Keratinocyte (primary cell): ENCODE measurements at regions not wholly inside any gene's neighbourhood (a gene's known extent, or its start where the extent isn't known, plus 50 kb on each side); places are given as distances from the start of the nearest gene placed in this dataset.

Source experiments
- DNase-seq: peaks from one replicate; pipeline ENCODE4 v3.0.0-alpha.2; 2011; ENCODE audit warnings: low read depth, missing footprints, low spot score
- FAIRE-seq: peaks from 2 replicates; lab custom pipeline; 2011; peaks lifted over from hg19 to GRCh38; lab: Jason Lieb, UNC
- H2AFZ ChIP-seq: 2 replicates; pipeline ENCODE4 v1.6.0; 2012; ENCODE audit warnings: low read length, control low read depth, inconsistent platforms; ENCODE audit not compliant: control insufficient read depth
- H3K27ac ChIP-seq: 2 replicates; pipeline ENCODE4 v1.5.1; 2011; ENCODE audit warnings: low read length; ENCODE audit not compliant: control insufficient read depth, insufficient read depth
- H3K27me3 ChIP-seq: 3 replicates; pipeline ENCODE4 v1.6.0; 2011; ENCODE audit warnings: low read length; ENCODE audit not compliant: control insufficient read depth, insufficient read depth; ENCODE audit errors: extremely low read depth
- H3K36me3 ChIP-seq, 2 experiments: 2 replicates in 1 of 2; 3 replicates in 1 of 2; pipeline ENCODE4 v1.5.1; 2011; ENCODE audit warnings: low read length in 2 of 2, mild to moderate bottlenecking in 1 of 2; ENCODE audit not compliant: control insufficient read depth in 2 of 2, insufficient read depth in 2 of 2; ENCODE audit errors: extremely low read depth in 1 of 2
- H3K4me1 ChIP-seq: 3 replicates; pipeline ENCODE4 v1.5.1; 2011; ENCODE audit warnings: low read length; ENCODE audit not compliant: control insufficient read depth, insufficient read depth; ENCODE audit errors: extremely low read depth
- H3K4me2 ChIP-seq: 3 replicates; pipeline ENCODE4 v1.6.0; 2011; ENCODE audit warnings: low read depth, low read length; ENCODE audit not compliant: control insufficient read depth, insufficient read depth; ENCODE audit errors: extremely low read depth
- H3K4me3 ChIP-seq, 3 experiments: fragments of 200-600 bp in 1 of 3; sonication (generic) in 1 of 3; 2 replicates in 2 of 3; 3 replicates in 1 of 3; pipeline ENCODE4 v1.5.1; 2011 to 2016; ENCODE audit warnings: low read length in 3 of 3, mild to moderate bottlenecking in 3 of 3, control low read depth in 2 of 3, inconsistent platforms in 1 of 3, low read depth in 1 of 3, mixed read lengths in 1 of 3, mixed run types in 1 of 3, moderate library complexity in 1 of 3; ENCODE audit not compliant: control insufficient read depth in 2 of 3, insufficient read depth in 2 of 3; ENCODE audit errors: extremely low read depth in 1 of 3
- H3K79me2 ChIP-seq: 2 replicates; pipeline ENCODE4 v1.6.0; 2012; ENCODE audit warnings: low read length; ENCODE audit not compliant: control insufficient read depth, insufficient read depth
- H3K9ac ChIP-seq: 3 replicates; pipeline ENCODE4 v1.6.0; 2011; ENCODE audit warnings: low read length; ENCODE audit not compliant: control insufficient read depth, insufficient read depth; ENCODE audit errors: extremely low read depth
- H3K9me1 ChIP-seq: 3 replicates; pipeline ENCODE4 v1.6.0; 2011; ENCODE audit warnings: low read length; ENCODE audit not compliant: control insufficient read depth, insufficient read depth; ENCODE audit errors: extremely low read depth
- H3K9me3 ChIP-seq: 2 replicates; pipeline ENCODE4 v1.5.1; 2012; ENCODE audit warnings: low read depth, low read length; ENCODE audit not compliant: control insufficient read depth
- H4K20me1 ChIP-seq: 3 replicates; pipeline ENCODE4 v1.6.0; 2011; ENCODE audit warnings: low read length; ENCODE audit not compliant: control insufficient read depth, insufficient read depth; ENCODE audit errors: extremely low read depth
- CTCF ChIP-seq, 3 experiments: IDR thresholded peaks in 1 of 3; conservative IDR thresholded peaks in 1 of 3; optimal IDR thresholded peaks in 1 of 3; 2 replicates in 2 of 3; 3 replicates in 1 of 3; pipeline versions ENCODE3 to v1.5.1; 2011; ENCODE audit warnings: low read length in 3 of 3, mild to moderate bottlenecking in 3 of 3, moderate library complexity in 2 of 3, control low read depth in 1 of 3, inconsistent platforms in 1 of 3; ENCODE audit not compliant: insufficient read depth in 2 of 3; ENCODE audit errors: extremely low read depth in 1 of 3
- EZH2 ChIP-seq: IDR thresholded peaks from one replicate; pipeline ENCODE4 v1.6.1; 2012; ENCODE audit warnings: inconsistent platforms, mild to moderate bottlenecking, low read length, moderate library complexity
- dilution Hi-C: fragments of 300-500 bp; cut with MboI; formaldehyde crosslinking; loops from one replicate; pipeline ENCODE4 v1.7.0; 2020; ENCODE audit warnings: low sequenced_read_pairs; ENCODE audit not compliant: extremely low pct_ligation_motif_present

- H3K27me3 ChIP-seq, result no peaks in the 10 kb centered on the region
- TF ChIP-seq EZH2 (no peak), CTCF (optimal IDR thresholded peaks at IDR 0.05 in 1 of 3, IDR thresholded peaks at IDR 0.05 in 1 of 3, conservative IDR thresholded peaks at IDR 0.05 in 1 of 3; ENCODE audit: extremely low read depth in 1 of 3, insufficient read depth in 2 of 3, low read length in 3 of 3) (no peak)
- no peaks in the 10 kb centered on the region for H3K79me2 ChIP-seq
- H3K36me3 ChIP-seq, result no peaks in the 10 kb centered on the region
- H3K9me3 ChIP-seq, result no peaks in the 10 kb centered on the region
- H3K4me2 ChIP-seq, result no peak overlapping the region
- H4K20me1 ChIP-seq, result no peaks in the 10 kb centered on the region
- H3K4me3 ChIP-seq, result no peak overlapping the region
- dilution Hi-C loops, result no loop called here
- H3K9me1 ChIP-seq, result no peaks in the 10 kb centered on the region
- FAIRE-seq, result no peak
- H3K4me1 ChIP-seq, result no peaks in the 10 kb centered on the region
- no peak overlapping the region for H3K9ac ChIP-seq
- no peak overlapping the region for H2AFZ ChIP-seq
- no peak overlapping the region for H3K27ac ChIP-seq
- no peak for DNase-seq
Observed at GRCh38 chr1:55773211-55773940, 558.2 kb upstream of the USP24 start.

DNA sequence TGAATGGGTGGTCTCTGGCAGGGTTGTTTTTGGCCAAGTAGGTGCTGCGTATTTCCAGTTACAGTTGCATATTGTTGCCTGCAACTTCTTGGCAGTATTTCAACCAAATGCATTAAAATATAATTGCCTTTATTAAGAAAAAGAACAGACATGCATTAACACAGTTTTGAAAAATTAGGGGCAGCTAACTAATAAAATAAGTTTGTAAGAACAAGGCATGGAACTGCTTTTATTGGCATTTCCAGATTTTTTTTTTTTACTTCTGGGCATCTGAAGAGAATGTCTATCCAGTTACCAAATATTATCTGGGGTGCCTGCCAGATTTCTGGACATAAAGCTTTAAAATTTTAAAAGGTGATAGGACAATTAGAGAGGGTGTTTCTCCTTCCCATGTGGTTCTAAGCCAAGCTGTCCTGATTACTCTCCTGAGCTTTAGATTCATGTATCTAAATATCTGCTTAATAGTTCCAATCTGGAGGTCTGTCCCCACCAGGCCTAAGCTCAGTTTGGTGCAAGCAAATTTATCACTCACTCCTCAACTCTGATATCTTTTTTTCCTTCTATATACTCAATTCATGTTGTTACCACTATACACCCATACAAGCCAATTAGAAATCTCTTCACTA lies 553.3 kb upstream of the USP24 start:
- Histone ChIP-seq H4K20me1 (no peaks in the 10 kb centered on the region), H3K27ac (no peak overlapping the region), H2AFZ (no peak overlapping the region), H3K79me2 (no peaks in the 10 kb centered on the region), H3K4me1 (no peaks in the 10 kb centered on the region), H3K9me1 (no peaks in the 10 kb centered on the region), H3K9me3 (no peaks in the 10 kb centered on the region), H3K36me3 (no peaks in the 10 kb centered on the region), H3K4me3 (no peak overlapping the region), H3K4me2 (no peak overlapping the region), H3K9ac (no peak overlapping the region), H3K27me3 (no peaks in the 10 kb centered on the region)
- FAIRE-seq (no peak), DNase-seq (no peak)
- TF ChIP-seq CTCF (optimal IDR thresholded peaks at IDR 0.05 in 1 of 3, IDR thresholded peaks at IDR 0.05 in 1 of 3, conservative IDR thresholded peaks at IDR 0.05 in 1 of 3; ENCODE audit: extremely low read depth in 1 of 3, insufficient read depth in 2 of 3, low read length in 3 of 3) (no peak), EZH2 (no peak)
- dilution Hi-C loops, result no loop called here
